ENCODE measurements at regions not wholly inside any gene's neighbourhood (a gene's known extent, or its start where the extent isn't known, plus 50 kb on each side); places are given as distances from the start of the nearest gene placed in this dataset.

DNA sequence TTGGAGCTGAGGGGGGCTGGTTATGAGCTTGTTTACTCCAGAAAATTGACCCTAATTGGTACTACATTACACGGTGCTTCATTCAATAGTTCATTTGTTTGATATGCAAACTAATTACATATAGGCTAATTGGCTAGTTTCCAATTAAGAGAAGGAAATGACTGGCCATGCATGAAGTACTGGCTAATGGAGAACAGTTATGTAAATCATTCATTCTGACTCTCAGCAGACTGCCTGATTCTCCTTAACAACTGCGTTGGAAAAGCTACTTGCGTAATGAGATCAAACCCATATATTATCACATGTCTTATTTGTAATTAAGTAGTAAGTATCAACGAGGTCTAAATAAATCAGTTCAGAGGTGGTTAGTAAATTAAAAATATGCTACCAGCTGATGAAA, 81.8 kb upstream of the CTTNBP2 start:
- TF ChIP-seq, protein P1, sequence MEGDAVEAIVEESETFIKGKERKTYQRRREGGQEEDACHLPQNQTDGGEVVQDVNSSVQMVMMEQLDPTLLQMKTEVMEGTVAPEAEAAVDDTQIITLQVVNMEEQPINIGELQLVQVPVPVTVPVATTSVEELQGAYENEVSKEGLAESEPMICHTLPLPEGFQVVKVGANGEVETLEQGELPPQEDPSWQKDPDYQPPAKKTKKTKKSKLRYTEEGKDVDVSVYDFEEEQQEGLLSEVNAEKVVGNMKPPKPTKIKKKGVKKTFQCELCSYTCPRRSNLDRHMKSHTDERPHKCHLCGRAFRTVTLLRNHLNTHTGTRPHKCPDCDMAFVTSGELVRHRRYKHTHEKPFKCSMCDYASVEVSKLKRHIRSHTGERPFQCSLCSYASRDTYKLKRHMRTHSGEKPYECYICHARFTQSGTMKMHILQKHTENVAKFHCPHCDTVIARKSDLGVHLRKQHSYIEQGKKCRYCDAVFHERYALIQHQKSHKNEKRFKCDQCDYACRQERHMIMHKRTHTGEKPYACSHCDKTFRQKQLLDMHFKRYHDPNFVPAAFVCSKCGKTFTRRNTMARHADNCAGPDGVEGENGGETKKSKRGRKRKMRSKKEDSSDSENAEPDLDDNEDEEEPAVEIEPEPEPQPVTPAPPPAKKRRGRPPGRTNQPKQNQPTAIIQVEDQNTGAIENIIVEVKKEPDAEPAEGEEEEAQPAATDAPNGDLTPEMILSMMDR (IDR thresholded peaks at IDR 0.05; ENCODE audit: control insufficient read depth, extremely low read depth, insufficient read depth), result no peak
- no peak overlapping the region for H3K4me3 ChIP-seq (ENCODE audit: low read depth, low read length)
- no peak for DNase-seq (ENCODE audit: low read depth)

DNA sequence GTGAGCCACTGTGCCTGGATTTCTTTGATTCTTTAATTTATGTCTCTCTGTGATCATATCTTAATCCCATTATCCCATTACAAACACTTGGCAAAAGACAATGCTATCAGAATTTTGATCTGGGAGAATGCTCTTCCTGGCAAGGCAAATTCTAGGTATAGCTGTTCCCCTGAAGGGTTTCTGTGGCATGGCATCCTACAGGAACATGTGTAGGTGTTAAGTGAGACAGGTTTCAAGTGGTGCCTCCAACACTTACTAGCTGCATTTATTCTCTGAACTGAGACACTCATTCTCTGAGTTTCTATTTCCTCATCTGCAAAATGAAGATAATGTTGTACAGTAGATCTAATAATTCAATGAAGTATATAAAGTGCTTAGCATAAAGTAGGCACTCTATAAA, 87.1 kb upstream of the CTTNBP2 start:
- DNase-seq (ENCODE audit: low read depth), result no peak

DNA sequence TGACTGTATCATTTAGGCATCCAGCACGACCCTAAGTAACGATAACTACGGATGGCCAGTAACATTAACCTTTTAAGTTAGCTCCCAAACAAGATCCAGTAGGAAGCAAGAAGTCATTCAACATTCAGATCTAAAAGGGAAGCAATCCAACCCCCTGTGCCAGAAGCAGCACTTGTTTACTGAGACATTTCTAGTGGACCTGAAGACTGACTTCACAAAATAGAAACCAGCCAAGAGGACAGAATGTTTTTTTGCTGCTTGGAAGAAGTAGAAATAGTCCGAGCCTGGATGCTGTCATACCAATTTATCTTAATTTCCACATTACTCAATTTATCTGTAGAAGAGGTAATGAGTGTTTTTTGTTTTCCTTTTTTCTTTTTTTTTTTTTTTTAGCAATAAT, 88.0 kb upstream of the CTTNBP2 start:
- DNase-seq (ENCODE audit: low read depth), result no peak
- TF ChIP-seq, protein P1 (IDR thresholded peaks at IDR 0.05; ENCODE audit: control insufficient read depth, extremely low read depth, insufficient read depth), result no peak
- H3K4me3 ChIP-seq (ENCODE audit: low read depth, low read length), result no peak overlapping the region

More for the DNA sequence above, 87.1 kb upstream of the CTTNBP2 start:
- H3K4me3 ChIP-seq (ENCODE audit: low read depth, low read length), result no peak overlapping the region
- TF ChIP-seq, protein P1 (IDR thresholded peaks at IDR 0.05; ENCODE audit: control insufficient read depth, extremely low read depth, insufficient read depth), result no peak

DNA sequence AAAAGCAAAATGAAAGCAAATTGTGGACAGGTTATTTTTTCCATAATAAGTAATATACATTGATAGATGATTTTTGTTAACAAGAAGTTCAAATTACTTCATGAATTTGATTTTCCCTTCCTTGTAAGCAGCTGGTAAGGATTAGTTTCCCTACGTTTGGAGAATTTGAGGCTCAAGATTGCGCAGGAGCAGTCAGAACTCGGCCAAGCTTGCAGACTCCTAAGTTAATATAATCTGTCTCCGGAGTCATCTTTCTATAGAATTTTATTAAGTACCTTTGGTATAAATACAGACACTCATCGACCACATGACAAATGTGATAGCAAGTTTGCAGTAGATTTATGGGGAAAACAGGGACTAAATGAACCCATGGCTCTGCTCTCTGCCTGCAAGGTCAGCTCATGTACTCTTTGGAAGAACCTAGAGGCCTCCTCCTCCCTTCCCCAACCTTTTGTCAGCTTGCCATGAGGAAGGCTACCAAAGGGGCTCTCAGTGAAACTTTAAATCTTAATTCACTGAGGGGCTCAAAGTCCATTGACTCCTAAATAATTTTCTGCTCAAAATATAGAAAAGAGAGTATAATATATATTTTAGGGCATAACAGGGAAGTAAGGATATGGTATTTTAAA, 89.2 kb upstream of the CTTNBP2 start:
- no peak overlapping the region for H3K4me3 ChIP-seq (ENCODE audit: low read depth, low read length)
- TF ChIP-seq, protein P1 (IDR thresholded peaks at IDR 0.05; ENCODE audit: control insufficient read depth, extremely low read depth, insufficient read depth), result no peak
- DNase-seq (ENCODE audit: low read depth), result no peak

DNA sequence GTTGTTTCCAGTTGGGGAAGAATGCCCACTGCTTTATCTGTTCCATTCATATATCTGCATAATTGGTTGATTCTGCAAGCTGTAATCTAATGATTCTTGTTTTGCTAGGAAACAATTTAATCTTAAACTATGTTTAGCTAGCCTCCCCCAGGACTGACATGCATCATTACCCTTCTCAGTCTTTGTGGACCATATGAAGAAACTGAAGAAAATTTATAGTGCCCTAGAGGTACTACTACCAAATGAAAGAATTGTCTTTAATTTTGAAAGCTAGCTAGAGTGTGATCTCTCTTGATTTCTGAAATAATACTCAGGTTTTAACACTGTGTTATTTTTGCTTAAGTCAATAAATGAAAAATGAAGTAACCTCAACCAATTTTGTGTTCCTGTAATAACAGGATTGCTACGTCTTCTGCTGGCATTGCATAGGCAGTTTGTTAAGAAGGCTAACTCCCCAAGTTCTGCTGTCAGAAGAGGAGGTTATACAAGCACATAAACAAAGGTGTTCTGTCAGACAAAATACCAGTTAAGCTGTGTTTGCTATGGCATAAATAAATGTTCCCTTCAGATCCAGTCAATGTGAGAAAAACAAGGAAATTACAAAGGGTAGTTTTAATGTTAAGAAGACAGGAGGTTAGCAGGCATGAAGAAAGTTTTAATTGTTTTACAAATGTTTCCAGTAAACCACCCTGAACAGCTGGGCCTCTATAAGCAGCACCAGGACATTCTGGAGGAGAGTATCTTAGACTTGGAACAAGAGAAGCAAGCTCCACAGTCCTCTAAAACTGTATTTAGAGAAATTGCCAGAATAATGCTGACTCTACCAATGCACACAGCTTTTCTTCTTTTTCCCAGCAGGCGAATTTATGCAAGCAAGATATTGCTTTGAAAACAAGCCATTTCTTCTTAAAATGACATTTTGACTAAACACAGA, 90.3 kb upstream of the CTTNBP2 start:
- TF ChIP-seq, protein P1 (IDR thresholded peaks at IDR 0.05; ENCODE audit: control insufficient read depth, extremely low read depth, insufficient read depth), result no peak
- no peak for DNase-seq (ENCODE audit: low read depth)
- no peak overlapping the region for H3K4me3 ChIP-seq (ENCODE audit: low read depth, low read length)

DNA sequence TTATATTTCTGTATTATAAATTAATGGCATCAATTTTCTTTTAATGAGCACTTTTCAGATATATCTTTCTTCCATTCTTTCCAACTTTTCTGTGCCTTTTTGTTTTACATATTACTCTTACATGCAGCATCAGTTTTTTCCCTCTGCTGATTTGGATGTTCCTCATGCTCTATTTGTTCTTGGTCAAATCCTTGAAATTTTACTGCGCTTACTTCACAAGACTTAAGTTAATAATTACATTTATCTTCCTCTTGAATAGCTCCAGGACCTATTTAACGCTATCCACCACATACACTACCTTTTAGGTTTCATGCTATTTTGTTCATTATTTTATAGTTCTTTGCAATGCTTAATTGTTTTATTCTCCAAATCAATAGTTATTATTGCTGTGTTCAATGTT, 97.6 kb upstream of the CTTNBP2 start:
- no peak for DNase-seq (ENCODE audit: low read depth)
- TF ChIP-seq, protein P1 (IDR thresholded peaks at IDR 0.05; ENCODE audit: control insufficient read depth, extremely low read depth, insufficient read depth), result no peak
- H3K4me3 ChIP-seq (ENCODE audit: low read depth, low read length), result no peak overlapping the region

Data from LNCaP clone FGC (cell line).